ENCODE measurements at regions not wholly inside any gene's neighbourhood (a gene's known extent, or its start where the extent isn't known, plus 50 kb on each side); places are given as distances from the start of the nearest gene placed in this dataset.

- TF ChIP-seq CTCF (IDR thresholded peaks at IDR 0.05) (no peak), POLR2A (IDR thresholded peaks at IDR 0.05; ENCODE audit: low read depth) (no peak), EP300 (IDR thresholded peaks at IDR 0.05) (no peak)
Observed at GRCh38 chr3:104951426-104951825, 415.3 kb upstream of the ALCAM start.
